ENCODE measurements at regions not wholly inside any gene's neighbourhood (a gene's known extent, or its start where the extent isn't known, plus 50 kb on each side); places are given as distances from the start of the nearest gene placed in this dataset.
"Not testable (repeated sequence)": the region's sequence is repeated elsewhere in the genome, so short reads cannot be mapped to it uniquely, and the experiment has no call there.

GRCh38 chr19:32047788-32048187, 297.6 kb upstream of the ZNF507 start:
- DNase-seq, result no peak

- no peak for DNase-seq
Observed at GRCh38 chr19:32053376-32053775, 292.0 kb upstream of the ZNF507 start.

GRCh38 chr19:32053861-32054260, 291.5 kb upstream of the ZNF507 start:
- DNase-seq, result no peak

- DNase-seq, result no peak
Observed at GRCh38 chr19:32058131-32058530, 287.3 kb upstream of the ZNF507 start.

- no peak for DNase-seq
Observed at GRCh38 chr19:32061315-32061714, 284.1 kb upstream of the ZNF507 start.

- no peak for DNase-seq
Observed at GRCh38 chr19:32063601-32064000, 281.8 kb upstream of the ZNF507 start.

- no peak for DNase-seq
Observed at GRCh38 chr19:32066056-32066455, 279.4 kb upstream of the ZNF507 start.

GRCh38 chr19:32067685-32068084, 277.7 kb upstream of the ZNF507 start:
- DNase-seq, result no peak

GRCh38 chr19:32068793-32069192, 276.6 kb upstream of the ZNF507 start:
- no peak for DNase-seq

GRCh38 chr19:32070101-32070500, 275.3 kb upstream of the ZNF507 start:
- DNase-seq, result no peak

GRCh38 chr19:32082028-32082427, 263.4 kb upstream of the ZNF507 start:
- DNase-seq, result no peak

GRCh38 chr19:32084756-32085363, 260.6 kb upstream of the ZNF507 start:
- DNase-seq, result not testable (repeated sequence)

- no peak for DNase-seq
Observed at GRCh38 chr19:32091241-32091640, 254.2 kb upstream of the ZNF507 start.

GRCh38 chr19:32097011-32097410, 248.4 kb upstream of the ZNF507 start:
- DNase-seq, result no peak

- DNase-seq, result no peak
Observed at GRCh38 chr19:32097620-32098019, 247.8 kb upstream of the ZNF507 start.

GRCh38 chr19:32098968-32099367, 246.4 kb upstream of the ZNF507 start:
- no peak for DNase-seq

- no peak for DNase-seq
Observed at GRCh38 chr19:32101206-32101605, 244.2 kb upstream of the ZNF507 start.

- no peak for DNase-seq
Observed at GRCh38 chr19:32103541-32103940, 241.9 kb upstream of the ZNF507 start.

GRCh38 chr19:32104153-32104849, 241.1 kb upstream of the ZNF507 start:
- DNase-seq, result no peak

GRCh38 chr19:32104850-32105235, 240.6 kb upstream of the ZNF507 start:
- no peak for DNase-seq

- DNase-seq, result no peak
Observed at GRCh38 chr19:32105527-32106310, 239.7 kb upstream of the ZNF507 start.

GRCh38 chr19:32122258-32122657, 223.2 kb upstream of the ZNF507 start:
- no peak for DNase-seq

GRCh38 chr19:32123355-32123940, 222.0 kb upstream of the ZNF507 start:
- DNase-seq, result no peak

- DNase-seq, result no peak
Observed at GRCh38 chr19:32124585-32124984, 220.8 kb upstream of the ZNF507 start.
